ENCODE measurements at regions not wholly inside any gene's neighbourhood (a gene's known extent, or its start where the extent isn't known, plus 50 kb on each side); places are given as distances from the start of the nearest gene placed in this dataset.

DNA sequence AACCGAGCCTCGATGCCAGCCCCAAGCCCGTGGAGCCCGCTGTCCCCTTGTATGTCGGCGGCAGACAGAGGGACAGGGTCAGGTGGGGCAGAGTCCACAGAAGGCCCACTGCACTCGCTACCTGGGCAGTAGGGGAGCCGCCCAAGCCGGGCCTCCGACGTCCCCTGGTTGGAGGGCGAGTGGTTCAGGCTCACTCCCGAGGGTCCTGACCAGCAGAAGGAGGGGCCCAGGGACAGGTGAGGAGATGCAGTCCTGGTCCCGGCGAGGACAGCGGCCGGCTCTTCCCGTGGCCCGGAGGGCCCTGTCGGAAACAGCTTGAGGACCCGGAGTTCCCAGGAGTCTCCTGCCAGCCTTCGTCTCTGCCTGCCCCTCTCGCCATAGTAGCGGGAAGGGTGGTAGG, 216.7 kb upstream of the SFSWAP start:
- TF ChIP-seq, protein P1, sequence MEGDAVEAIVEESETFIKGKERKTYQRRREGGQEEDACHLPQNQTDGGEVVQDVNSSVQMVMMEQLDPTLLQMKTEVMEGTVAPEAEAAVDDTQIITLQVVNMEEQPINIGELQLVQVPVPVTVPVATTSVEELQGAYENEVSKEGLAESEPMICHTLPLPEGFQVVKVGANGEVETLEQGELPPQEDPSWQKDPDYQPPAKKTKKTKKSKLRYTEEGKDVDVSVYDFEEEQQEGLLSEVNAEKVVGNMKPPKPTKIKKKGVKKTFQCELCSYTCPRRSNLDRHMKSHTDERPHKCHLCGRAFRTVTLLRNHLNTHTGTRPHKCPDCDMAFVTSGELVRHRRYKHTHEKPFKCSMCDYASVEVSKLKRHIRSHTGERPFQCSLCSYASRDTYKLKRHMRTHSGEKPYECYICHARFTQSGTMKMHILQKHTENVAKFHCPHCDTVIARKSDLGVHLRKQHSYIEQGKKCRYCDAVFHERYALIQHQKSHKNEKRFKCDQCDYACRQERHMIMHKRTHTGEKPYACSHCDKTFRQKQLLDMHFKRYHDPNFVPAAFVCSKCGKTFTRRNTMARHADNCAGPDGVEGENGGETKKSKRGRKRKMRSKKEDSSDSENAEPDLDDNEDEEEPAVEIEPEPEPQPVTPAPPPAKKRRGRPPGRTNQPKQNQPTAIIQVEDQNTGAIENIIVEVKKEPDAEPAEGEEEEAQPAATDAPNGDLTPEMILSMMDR (IDR thresholded peaks at IDR 0.05 in 4 of 5, conservative IDR thresholded peaks at IDR 0.05 in 1 of 5): no peak
- no peak for TF ChIP-seq POLR2A (IDR thresholded peaks at IDR 0.05)

All from gastrocnemius medialis (tissue), 4 donors.